ENCODE measurements at regions not wholly inside any gene's neighbourhood (a gene's known extent, or its start where the extent isn't known, plus 50 kb on each side); places are given as distances from the start of the nearest gene placed in this dataset.

GRCh38 chr4:133775881-133776280, 425.7 kb downstream of the PABPC4L start:
- TF ChIP-seq, protein P1, sequence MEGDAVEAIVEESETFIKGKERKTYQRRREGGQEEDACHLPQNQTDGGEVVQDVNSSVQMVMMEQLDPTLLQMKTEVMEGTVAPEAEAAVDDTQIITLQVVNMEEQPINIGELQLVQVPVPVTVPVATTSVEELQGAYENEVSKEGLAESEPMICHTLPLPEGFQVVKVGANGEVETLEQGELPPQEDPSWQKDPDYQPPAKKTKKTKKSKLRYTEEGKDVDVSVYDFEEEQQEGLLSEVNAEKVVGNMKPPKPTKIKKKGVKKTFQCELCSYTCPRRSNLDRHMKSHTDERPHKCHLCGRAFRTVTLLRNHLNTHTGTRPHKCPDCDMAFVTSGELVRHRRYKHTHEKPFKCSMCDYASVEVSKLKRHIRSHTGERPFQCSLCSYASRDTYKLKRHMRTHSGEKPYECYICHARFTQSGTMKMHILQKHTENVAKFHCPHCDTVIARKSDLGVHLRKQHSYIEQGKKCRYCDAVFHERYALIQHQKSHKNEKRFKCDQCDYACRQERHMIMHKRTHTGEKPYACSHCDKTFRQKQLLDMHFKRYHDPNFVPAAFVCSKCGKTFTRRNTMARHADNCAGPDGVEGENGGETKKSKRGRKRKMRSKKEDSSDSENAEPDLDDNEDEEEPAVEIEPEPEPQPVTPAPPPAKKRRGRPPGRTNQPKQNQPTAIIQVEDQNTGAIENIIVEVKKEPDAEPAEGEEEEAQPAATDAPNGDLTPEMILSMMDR (IDR thresholded peaks at IDR 0.05), result no peak
- no peak for TF ChIP-seq ZFX (IDR thresholded peaks at IDR 0.05; ENCODE audit: borderline replicate concordance)
- no peak overlapping the region for H3K27ac ChIP-seq

DNA sequence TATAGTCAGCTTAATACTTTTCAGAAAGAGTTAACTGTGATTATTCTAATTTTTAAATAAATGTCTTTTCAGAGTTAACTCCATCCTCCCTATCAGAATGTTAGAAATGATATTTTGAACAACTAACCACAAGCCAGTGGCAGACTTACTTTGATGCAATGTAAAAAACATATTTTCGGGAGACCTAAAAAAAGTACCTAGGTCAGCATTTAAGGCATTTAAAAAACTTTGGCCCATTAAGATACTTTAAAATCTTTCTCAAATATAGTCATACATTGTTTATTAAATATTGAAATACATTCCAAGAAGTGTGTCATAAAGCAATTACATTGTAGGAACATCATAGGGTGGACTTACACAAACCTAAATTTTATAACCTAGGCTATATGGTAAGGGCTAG, 426.1 kb downstream of the PABPC4L start:
- no peak overlapping the region for H3K27ac ChIP-seq
- TF ChIP-seq, protein P1 (IDR thresholded peaks at IDR 0.05), result no peak
- no peak for TF ChIP-seq ZFX (IDR thresholded peaks at IDR 0.05; ENCODE audit: borderline replicate concordance)

DNA sequence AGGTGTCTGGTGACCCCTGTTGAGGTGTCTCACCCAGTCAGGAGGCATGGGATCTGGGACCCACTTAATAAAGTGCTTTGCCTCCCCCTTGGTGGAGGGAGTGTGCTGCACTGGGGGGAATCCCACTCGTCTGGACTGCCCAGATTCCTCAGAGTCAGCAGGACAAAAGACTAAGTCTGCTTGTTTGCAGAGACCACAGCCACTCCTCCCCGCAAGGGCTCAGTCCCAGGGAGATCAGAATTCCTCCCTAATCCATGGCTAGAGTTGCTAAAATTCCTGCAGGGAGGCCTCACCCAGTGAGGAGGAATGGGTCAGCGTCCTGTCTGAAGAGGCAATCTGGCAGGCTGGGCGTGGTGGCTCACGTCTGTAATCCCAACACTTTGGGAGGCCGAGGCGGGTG, 442.2 kb downstream of the PABPC4L start:
- no peak overlapping the region for H3K27ac ChIP-seq

GRCh38 chr4:133741766-133742165, 459.8 kb downstream of the PABPC4L start:
- TF ChIP-seq, protein P1 (IDR thresholded peaks at IDR 0.05), result no peak
- TF ChIP-seq ZFX (IDR thresholded peaks at IDR 0.05; ENCODE audit: borderline replicate concordance), result no peak
- H3K27ac ChIP-seq, result no peak overlapping the region

More for the DNA sequence above, 442.2 kb downstream of the PABPC4L start:
- no peak for TF ChIP-seq ZFX (IDR thresholded peaks at IDR 0.05; ENCODE audit: borderline replicate concordance)
- TF ChIP-seq, protein P1 (IDR thresholded peaks at IDR 0.05), result no peak

DNA sequence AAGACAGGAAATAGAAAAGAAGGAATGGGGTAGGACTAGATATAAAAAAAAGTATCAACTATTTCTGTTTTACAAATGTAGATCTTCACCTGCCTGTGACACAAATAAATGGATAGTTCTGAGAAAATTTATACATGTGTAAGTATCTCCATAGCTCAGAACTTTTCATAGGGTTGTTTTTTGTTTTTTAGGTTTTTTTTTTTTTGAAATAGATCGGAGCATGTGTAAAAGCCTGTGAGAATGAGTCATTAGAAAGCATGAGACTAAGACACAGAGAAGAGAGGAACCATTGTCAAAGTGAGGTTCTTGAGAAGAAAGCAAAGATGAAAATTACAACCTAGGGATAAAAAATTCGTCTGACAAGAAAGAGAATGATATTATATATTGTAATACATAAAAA, 481.6 kb downstream of the PABPC4L start:
- H3K27ac ChIP-seq, result no peak overlapping the region
- TF ChIP-seq, protein P1 (IDR thresholded peaks at IDR 0.05), result no peak
- no peak for TF ChIP-seq ZFX (IDR thresholded peaks at IDR 0.05; ENCODE audit: borderline replicate concordance)

DNA sequence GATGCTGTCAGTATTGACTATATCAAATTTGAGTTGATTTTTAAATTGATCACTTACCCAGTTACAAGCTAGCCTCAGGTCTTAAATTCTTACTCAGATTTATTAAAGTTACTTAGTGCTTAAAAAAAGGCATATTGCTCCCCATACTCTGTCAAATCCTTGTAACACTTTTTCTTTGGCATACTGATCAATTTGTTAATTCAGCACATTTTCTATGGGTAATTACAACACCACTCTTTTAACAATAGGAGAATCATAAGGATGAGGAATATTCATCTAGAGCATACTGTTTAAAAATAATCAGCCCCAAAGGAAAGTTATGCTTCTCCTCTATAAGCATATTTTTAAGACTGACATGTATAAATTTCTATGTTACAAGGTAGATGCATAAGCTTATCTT, 482.5 kb downstream of the PABPC4L start:
- TF ChIP-seq ZFX (IDR thresholded peaks at IDR 0.05; ENCODE audit: borderline replicate concordance), result no peak
- TF ChIP-seq, protein P1 (IDR thresholded peaks at IDR 0.05), result no peak
- H3K27ac ChIP-seq, result no peak overlapping the region

GRCh38 chr4:133714211-133714610, 487.4 kb downstream of the PABPC4L start:
- H3K27ac ChIP-seq, result no peak overlapping the region
- TF ChIP-seq ZFX (IDR thresholded peaks at IDR 0.05; ENCODE audit: borderline replicate concordance), result no peak
- TF ChIP-seq, protein P1 (IDR thresholded peaks at IDR 0.05), result no peak

Data from 22Rv1 (cell line).